ENCODE measurements at regions not wholly inside any gene's neighbourhood (a gene's known extent, or its start where the extent isn't known, plus 50 kb on each side); places are given as distances from the start of the nearest gene placed in this dataset.
"Not testable (repeated sequence)": the region's sequence is repeated elsewhere in the genome, so short reads cannot be mapped to it uniquely, and the experiment has no call there.

DNA sequence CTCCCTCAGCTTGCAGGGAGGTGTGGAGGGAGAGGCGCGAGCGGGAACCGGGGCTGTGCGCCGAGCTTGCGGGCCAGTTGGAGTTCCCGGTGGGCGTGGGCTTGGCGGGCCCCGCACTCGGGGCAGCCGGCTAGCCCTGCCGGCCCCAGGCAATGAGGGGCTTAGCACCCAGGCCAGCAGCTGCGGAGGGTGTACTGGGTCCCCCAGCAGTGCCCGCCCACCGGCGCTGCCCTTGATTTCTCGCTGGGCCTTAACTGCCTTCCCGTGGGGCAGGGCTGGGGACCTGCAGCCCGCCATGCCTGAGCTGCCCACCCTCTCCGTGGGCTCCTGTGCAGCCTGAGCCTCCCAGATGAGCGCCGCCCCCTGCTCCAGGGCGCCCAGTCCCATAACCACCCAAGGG lies 537.3 kb downstream of the ZBBX start:
- DNase-seq (ENCODE audit: low read depth in 3 of 3, low spot score in 2 of 3) = not testable (repeated sequence)

DNA sequence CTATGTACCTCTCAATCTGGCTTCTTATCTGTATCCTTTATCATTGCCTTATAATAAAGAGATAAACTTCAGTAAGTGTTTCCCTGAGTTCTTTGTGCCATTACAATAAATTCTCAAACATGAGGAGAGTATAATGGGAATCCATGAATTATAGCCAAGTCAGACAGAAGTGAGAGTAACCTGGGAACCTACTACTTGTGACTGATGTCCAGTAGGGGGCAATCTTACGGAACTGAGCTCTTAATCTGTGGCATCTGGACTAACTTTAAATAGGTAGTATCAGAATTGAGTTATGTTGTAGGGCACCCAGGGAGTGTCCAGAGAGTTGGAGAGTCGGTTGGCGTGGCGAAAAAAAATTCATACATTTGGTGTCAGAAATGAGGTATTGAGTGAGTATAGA lies 542.6 kb downstream of the ZBBX start:
- DNase-seq (ENCODE audit: low read depth in 3 of 3, low spot score in 2 of 3) = no peak

DNA sequence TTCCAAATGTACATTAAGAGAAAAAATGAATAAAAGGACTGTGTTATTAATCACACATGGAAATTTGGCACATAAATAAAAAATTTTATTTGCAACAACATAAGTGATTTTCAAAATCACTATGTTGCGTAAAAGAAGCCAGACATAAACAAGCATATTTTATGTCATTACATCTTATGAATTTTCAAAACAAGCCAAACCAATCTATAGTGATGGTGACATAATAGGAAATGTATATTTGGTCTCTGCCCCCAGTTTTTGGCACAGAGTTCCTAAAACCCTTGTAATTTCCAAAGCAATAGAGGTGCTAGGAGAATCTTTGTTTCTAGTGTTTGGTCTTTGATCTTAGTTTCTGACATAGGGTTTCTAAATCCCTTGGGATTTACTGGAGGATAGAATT lies 543.3 kb downstream of the ZBBX start:
- DNase-seq (ENCODE audit: low read depth in 3 of 3, low spot score in 2 of 3) = no peak

GRCh38 chr3:166829896-166830295 lies 550.2 kb downstream of the ZBBX start:
- no peak for DNase-seq (ENCODE audit: low read depth in 3 of 3, low spot score in 2 of 3)

DNA sequence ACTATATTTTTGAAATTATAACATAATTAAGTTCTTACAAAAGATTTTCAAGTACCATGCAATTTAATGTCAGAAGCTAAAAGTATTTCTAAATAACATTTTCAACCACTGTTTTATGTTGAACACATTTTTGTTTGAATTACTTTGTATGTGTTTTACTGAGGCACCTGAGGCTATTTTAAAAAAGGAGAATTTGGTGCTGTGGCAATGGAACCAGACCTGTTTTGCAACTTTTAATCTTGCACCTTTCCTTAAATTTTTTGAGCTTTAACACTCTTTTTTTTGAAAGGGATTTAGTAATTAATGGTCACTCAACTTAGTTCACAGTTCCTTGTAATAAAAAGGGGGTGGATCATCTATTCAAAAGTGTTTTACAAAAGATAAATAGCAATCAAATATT lies 561.6 kb downstream of the ZBBX start:
- DNase-seq (ENCODE audit: low read depth in 3 of 3, low spot score in 2 of 3) = no peak

DNA sequence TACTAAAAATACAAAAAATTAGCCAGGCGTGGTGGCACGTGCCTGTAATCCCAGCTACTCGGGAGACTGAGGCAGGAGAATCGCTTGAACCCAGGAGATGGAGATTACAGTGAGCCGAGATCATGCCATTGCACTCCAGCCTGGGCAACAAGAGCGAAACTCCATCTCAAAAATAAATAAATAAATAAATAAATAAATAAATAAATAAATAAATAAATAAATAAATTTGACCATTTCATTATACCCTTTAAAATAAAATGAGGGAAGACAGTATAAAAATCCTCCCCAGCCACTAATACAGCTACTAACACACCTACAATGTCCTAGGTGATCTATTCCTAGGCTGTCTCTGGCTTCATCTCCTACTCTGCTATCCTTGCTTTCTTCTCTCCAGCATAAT lies 562.8 kb downstream of the ZBBX start:
- DNase-seq (ENCODE audit: low read depth in 3 of 3, low spot score in 2 of 3) = not testable (repeated sequence)

DNA sequence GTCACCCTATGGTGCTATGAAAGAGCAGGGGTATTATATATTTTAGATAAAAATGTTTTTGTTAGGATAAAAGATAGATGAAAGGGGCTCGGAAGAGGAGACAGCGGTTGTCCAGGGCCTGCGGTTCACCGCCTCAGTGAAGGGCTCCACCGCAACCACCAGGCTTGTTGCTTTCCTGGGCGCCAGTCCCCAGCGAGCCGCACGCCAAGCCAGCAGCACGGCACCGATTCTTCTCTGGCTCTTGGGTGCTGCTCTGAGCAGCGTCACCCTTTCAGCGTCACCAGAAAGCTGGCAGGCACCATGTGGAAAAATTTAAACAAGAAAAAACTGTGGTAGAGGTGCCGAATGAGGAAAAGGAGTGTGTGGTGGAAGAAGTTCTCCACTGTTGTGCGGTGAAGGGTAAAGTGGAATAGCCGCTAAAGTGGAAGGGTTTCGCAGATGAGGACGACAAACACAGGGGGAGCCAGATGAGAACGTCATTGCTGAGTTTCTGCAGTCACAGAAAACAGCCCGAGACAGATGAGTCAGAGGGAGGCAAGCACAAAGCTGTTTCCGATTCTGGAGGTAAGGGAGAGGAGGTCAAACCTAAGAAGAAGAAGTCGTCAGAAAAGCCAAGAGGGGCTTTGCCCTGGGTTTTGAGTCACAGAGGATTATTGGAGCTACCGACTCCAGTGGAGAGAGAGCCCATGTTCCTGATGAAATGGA lies 569.2 kb downstream of the ZBBX start:
- no peak for DNase-seq (ENCODE audit: low read depth in 3 of 3, low spot score in 2 of 3)

GRCh38 chr3:166809520-166809919 lies 570.6 kb downstream of the ZBBX start:
- DNase-seq (ENCODE audit: low read depth in 3 of 3, low spot score in 2 of 3) = no peak

GRCh38 chr3:166788936-166789335 lies 591.2 kb downstream of the ZBBX start:
- no peak for DNase-seq (ENCODE audit: low read depth in 3 of 3, low spot score in 2 of 3)

DNA sequence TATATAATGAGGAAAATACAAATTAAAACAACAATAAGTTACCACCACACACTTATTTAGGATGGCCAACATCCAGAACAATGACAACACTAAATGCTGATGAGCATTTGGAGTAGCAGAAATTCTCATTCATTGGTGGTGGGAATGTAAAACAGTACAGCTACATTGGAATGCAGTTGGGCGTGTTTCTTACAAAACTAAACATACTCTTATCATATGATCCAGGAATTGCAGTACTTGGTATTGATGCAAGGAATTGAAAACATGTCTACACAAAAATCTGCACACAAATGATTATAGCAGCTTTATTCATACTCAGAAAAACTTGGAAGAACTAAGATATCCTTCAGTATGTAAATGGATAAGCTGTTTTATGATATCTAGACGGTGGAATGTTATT lies 594.2 kb downstream of the ZBBX start:
- DNase-seq (ENCODE audit: low read depth in 3 of 3, low spot score in 2 of 3) = no peak

DNA sequence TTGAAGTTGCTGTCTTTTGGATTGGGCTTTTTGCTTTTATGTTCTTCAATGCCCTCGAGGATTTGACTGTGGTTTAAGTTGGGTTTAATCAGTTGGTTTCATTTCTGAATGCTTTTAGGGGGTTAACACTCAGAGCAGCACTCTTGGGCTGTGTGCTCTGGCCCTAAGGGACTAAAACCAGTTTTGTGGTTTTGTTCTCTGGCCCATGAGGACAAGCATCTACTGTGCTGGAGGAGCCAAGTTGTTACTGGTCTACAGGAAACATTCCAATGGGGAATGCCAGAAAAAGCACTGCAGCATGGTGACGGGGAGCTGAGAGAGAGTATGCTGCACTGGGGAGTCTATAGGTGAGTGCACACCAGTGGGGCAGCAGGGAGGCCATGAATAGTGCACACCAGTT lies 596.9 kb downstream of the ZBBX start:
- DNase-seq (ENCODE audit: low read depth in 3 of 3, low spot score in 2 of 3) = no peak

DNA sequence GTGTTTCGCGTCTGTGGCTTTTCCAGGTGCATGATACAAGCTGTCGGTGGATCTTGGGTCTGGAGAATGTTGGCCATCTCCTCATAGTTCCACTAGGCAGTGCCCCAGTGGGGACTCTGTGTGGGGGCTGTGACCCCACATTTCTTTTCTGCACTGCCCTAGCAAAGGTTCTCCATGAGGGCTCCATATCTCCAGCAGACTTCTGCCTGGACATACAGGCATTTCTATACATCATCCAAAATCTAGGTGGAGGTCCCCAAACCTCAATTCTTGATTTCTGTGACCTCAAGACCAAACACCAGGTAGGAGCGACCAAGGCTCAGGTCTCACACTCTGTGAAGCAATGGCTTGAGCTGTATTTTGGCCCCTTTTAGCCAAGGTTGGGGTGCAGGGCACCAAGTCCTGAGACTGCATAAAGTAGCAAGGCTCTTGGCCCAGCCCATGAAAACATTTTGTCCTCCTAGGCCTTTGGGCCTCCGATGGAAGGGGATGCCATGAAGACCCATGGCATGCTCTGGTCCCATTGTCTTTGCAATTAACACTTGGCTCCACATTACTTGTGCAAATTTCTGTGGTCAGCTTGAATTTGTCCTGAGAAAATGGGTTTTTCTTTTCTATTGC lies 615.3 kb downstream of the ZBBX start:
- DNase-seq (ENCODE audit: low read depth in 3 of 3, low spot score in 2 of 3) = no peak

DNA sequence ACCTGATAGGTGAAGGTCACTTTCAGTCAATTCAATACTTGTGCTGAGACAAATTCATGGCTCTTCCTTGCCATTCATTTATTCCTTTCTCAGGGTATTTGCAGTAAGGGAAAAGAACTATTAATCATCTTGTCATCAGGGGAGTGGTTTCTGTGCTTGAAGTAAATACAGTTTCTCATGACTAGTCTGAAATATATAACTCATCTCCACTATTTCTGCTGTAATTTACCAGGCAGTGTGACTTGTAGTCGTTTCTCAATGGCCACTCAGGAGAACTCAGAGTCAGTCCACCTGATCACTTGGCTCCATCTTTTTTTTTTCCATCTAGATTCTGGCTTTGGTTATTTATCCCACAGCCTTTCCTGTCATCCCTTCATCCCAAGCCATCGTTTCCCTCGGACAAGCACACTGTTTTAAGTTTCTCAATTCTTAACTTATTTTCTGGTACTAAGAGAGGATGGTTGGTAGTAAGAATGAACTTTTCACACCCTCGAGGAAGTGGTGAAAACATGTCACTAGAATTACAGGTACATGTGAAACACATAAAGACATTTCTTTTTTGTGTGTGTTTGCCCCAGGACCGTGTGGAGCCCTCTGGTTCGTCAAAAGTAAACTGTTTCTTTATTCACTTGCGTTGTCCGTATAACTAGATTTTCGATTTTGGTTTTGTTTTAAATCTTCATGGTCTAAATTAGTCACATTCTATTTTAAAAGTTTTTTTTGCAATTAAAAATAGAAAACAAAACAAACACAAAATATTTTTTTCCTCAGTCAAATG lies 620.2 kb downstream of the ZBBX start:
- no peak for DNase-seq (ENCODE audit: low read depth in 3 of 3, low spot score in 2 of 3)

GRCh38 chr3:166752214-166752613 lies 627.9 kb downstream of the ZBBX start:
- no peak for DNase-seq (ENCODE audit: low read depth in 3 of 3, low spot score in 2 of 3)

DNA sequence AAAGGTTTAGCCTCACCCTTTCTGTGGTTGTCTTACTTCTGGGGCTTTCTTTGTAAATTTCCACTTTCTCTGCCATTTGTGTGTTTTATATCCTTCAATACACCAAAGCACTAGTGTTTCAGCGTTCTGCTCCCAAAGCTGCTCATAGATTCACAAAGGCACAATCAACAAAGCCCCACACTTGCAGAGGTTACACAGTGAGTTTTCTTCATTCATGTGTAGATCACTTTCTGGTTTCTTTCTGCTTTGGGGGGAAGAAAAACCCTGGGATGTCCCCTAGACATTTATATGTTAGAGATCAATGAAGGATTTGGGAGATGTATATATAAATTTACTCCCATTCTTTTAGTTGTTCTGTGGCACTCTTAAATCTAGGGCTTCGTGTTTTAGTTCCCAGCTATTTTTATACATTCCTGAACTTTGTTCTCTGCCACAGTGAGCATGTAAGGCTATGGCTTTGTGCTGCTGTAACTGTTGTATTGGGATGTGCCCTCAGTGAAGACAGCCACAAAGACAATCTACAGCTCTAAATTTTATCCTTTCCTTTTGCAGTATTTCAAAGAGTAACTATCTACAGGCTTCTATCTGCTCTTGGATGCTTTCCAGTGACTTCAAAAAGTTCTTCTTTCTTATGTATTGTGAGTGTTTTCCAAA lies 636.5 kb downstream of the ZBBX start:
- no peak for DNase-seq (ENCODE audit: low read depth in 3 of 3, low spot score in 2 of 3)

GRCh38 chr3:166734734-166735133 lies 645.4 kb downstream of the ZBBX start:
- DNase-seq (ENCODE audit: low read depth in 3 of 3, low spot score in 2 of 3) = no peak

DNA sequence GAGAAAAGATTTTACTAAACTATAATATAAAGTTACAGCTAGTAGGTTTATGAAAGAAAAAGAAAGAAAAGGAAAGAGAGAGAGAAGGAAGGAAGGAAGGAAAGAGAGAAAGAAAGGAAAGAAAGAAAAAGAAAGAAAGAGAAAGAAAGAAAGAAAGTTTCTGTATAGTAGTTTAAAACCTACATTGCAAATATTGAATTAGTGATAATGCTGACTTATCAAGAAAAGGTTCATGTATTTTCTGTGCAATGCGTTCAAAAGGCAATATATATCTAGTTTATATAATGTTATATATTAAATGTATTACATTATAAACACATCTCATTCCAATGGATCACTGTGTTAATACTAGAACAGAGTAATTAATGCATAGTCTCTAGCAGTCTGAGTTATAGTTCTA lies 648.4 kb downstream of the ZBBX start:
- DNase-seq (ENCODE audit: low read depth in 3 of 3, low spot score in 2 of 3) = no peak

GRCh38 chr3:166721466-166721865 lies 658.6 kb downstream of the ZBBX start:
- no peak for DNase-seq (ENCODE audit: low read depth in 3 of 3, low spot score in 2 of 3)

DNA sequence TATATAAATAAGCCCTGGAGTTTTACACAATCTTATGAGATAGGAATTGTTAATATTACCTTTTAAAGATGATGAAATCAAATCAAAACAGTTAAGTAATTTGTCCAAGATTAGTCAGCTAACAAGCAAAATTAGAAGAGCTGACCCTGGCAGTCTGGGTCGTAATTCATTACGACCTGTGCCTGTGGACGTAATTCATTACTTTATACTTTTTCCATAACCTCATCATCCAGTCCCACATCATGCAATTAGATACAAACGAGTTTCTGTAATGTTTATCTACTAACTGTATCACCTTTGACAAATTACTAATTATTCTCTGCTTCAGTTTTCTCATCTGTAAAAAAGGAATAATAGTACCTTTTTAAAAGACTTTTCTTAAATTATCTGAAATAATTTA lies 665.9 kb downstream of the ZBBX start:
- DNase-seq (ENCODE audit: low read depth in 3 of 3, low spot score in 2 of 3) = no peak

GRCh38 chr3:166713787-166714186 lies 666.3 kb downstream of the ZBBX start:
- no peak for DNase-seq (ENCODE audit: low read depth in 3 of 3, low spot score in 2 of 3)

- DNase-seq (ENCODE audit: low read depth in 3 of 3, low spot score in 2 of 3) = no peak
These were observed 674.0 kb downstream of the ZBBX start for GRCh38 chr3:166706094-166706493.
